Middle frontal gyrus (tissue), 1 donor: ENCODE measurements at regions not wholly inside any gene's neighbourhood (a gene's known extent, or its start where the extent isn't known, plus 50 kb on each side); places are given as distances from the start of the nearest gene placed in this dataset.

ENCODE experiments used
- DNase-seq: peaks from one replicate; pipeline ENCODE4 v3.0.0-alpha.2; 2015; ENCODE audit warnings: low spot score; ENCODE audit errors: extremely low spot score

GRCh38 chr4:18342847-18343246 is 321.3 kb upstream of the LCORL start:
- no peak for DNase-seq

GRCh38 chr4:18321956-18322530 is 300.5 kb upstream of the LCORL start:
- no peak for DNase-seq

GRCh38 chr4:18319431-18319830 is 297.9 kb upstream of the LCORL start:
- DNase-seq = no peak

GRCh38 chr4:18318682-18319388 is 297.3 kb upstream of the LCORL start:
- DNase-seq = peak; percentile 4

GRCh38 chr4:18314731-18315130 is 293.2 kb upstream of the LCORL start:
- DNase-seq = no peak

- DNase-seq = no peak
These were observed 276.1 kb upstream of the LCORL start for GRCh38 chr4:18297684-18298083.

- DNase-seq = no peak
These were observed 274.9 kb upstream of the LCORL start for GRCh38 chr4:18296411-18296810.

- no peak for DNase-seq
These were observed 273.3 kb upstream of the LCORL start for GRCh38 chr4:18294846-18295245.

GRCh38 chr4:18294021-18294420 is 272.5 kb upstream of the LCORL start:
- DNase-seq = no peak

GRCh38 chr4:18292411-18292810 is 270.9 kb upstream of the LCORL start:
- no peak for DNase-seq

GRCh38 chr4:18291981-18292380 is 270.4 kb upstream of the LCORL start:
- no peak for DNase-seq

GRCh38 chr4:18291256-18291655 is 269.7 kb upstream of the LCORL start:
- DNase-seq = no peak

- DNase-seq = no peak
These were observed 263.8 kb upstream of the LCORL start for GRCh38 chr4:18285357-18285756.

GRCh38 chr4:18278244-18278643 is 256.7 kb upstream of the LCORL start:
- DNase-seq = no peak

- no peak for DNase-seq
These were observed 241.3 kb upstream of the LCORL start for GRCh38 chr4:18262832-18263231.

GRCh38 chr4:18252052-18252451 is 230.5 kb upstream of the LCORL start:
- DNase-seq = no peak

GRCh38 chr4:18250564-18250963 is 229.0 kb upstream of the LCORL start:
- DNase-seq = no peak

GRCh38 chr4:18248611-18249010 is 227.1 kb upstream of the LCORL start:
- no peak for DNase-seq

- no peak for DNase-seq
These were observed 225.6 kb upstream of the LCORL start for GRCh38 chr4:18247189-18247588.

GRCh38 chr4:18242919-18243693 is 221.6 kb upstream of the LCORL start:
- DNase-seq = no peak

- DNase-seq = no peak
These were observed 220.2 kb upstream of the LCORL start for GRCh38 chr4:18241727-18242126.

GRCh38 chr4:18234108-18234507 is 212.6 kb upstream of the LCORL start:
- no peak for DNase-seq

- no peak for DNase-seq
These were observed 210.2 kb upstream of the LCORL start for GRCh38 chr4:18231726-18232125.
